SIG-M5 treated with dmso at 0.1 percent for 504 hours (cell line): ENCODE measurements at regions not wholly inside any gene's neighbourhood (a gene's known extent, or its start where the extent isn't known, plus 50 kb on each side); places are given as distances from the start of the nearest gene placed in this dataset.
A peak's percentile ranks its signal among the peaks of the same experiment; 100 is the strongest.
"Not testable (repeated sequence)": the region's sequence is repeated elsewhere in the genome, so short reads cannot be mapped to it uniquely, and the experiment has no call there.

Source experiments
- DNase-seq: peaks from one replicate; lab custom pipeline; 2025; ENCODE audit not compliant: unreplicated experiment; lab: John Stamatoyannopoulos, UW

DNA sequence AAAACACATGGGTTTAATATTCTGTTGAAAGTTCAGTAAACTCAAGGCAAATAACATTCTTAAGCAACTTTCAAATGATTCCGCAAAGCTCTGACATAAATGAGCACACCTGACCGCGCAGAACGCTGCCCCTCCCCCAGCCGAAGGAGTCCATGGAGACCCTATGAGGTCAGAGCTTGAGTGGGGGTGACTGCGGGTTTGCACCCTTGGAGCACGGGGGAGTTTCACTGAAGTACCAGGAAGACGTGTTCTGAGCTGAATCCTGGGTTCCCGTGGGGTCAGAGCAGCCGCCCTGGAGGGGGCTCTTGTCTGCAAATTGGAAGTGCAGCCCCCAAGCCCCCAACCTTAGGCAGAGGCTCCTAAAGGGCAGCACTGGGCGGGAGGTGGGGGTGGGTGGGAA, 324.1 kb upstream of the SFSWAP start:
- no peak for DNase-seq

DNA sequence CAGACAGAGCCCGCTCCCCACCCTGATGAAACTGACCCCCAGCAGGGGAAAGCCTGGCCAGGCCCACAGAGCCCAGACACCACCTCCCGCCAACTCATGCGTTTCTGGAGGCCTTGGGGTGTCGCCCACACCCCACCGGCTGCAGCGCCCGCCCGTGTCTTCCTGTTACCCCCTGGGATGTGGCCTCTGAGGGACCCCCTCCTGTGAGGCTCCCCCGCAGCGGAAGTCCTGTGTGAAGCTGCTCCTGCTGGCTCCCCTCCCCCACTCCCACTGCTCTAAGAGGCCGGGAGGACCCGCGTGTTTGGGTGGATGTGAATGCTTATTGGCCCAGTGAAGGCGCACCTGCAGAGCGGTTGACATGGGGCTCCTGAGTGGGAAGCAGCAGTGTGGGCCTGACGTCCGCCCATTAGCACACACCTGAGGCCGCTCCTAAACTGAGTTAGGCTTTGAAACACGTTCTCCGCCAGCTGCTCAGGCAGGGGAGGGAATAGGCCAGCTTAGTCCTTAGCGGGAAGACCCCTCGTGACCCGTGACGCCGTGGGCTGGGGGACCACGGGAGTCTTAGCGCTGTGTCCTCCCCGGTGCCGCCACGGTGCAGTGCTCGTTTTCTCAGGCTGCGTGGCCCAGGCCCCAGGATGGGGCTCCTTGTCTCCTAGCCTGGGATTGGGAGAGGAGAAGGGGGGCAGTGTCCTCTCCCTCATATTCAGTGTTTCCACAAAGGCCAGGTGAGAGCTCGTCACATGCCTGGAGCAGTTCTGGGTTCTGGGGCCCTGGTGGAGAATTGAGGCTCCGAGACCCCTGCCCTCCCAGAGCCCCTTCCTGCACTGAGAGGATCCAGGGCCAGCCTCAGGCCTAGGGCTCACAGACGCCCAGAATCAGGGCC, 323.4 kb upstream of the SFSWAP start:
- no peak for DNase-seq

DNA sequence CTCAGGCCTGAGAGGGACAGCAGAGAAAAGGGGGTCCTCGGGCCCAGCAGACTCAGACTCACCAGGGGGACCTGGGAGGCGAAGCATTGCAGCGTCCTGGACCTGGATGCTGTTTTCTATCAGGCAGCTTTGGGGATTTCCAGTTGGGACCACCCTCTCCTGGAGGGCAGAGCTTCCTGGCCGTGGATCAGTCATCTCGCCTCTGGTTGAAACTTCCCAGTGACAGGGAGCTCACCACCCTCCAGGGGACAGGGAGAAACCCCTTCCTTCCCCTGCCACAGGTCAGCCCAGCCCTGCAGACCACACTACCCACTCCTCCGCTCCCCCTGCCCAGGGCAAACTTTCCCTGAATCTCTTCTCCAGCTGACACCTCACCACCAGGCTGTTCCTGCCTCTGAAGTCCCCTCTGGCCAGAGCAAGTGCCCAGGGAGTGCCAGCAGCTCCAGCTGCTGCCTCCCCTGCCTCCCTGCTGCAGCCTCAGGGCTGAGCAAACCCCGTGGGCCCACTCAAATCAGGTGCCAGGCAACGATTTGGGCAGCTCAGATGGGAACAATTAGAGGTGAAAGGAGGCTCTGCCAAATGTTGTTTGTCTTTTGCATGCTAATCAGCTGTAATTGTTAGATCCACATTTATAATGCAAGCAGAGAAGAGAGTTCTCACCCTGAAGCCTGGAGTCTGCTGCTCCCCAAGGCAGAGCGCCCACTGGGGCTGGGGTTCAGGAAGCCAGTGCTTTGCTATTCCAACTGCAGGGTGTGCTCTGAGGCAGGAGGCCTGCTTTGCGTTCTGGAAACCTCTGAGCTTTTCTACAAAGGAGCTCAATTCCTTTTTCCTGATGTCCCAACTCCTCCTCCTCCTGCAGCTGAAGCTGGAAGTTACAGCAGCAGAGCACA, 322.5 kb upstream of the SFSWAP start:
- not testable (repeated sequence) for DNase-seq

DNA sequence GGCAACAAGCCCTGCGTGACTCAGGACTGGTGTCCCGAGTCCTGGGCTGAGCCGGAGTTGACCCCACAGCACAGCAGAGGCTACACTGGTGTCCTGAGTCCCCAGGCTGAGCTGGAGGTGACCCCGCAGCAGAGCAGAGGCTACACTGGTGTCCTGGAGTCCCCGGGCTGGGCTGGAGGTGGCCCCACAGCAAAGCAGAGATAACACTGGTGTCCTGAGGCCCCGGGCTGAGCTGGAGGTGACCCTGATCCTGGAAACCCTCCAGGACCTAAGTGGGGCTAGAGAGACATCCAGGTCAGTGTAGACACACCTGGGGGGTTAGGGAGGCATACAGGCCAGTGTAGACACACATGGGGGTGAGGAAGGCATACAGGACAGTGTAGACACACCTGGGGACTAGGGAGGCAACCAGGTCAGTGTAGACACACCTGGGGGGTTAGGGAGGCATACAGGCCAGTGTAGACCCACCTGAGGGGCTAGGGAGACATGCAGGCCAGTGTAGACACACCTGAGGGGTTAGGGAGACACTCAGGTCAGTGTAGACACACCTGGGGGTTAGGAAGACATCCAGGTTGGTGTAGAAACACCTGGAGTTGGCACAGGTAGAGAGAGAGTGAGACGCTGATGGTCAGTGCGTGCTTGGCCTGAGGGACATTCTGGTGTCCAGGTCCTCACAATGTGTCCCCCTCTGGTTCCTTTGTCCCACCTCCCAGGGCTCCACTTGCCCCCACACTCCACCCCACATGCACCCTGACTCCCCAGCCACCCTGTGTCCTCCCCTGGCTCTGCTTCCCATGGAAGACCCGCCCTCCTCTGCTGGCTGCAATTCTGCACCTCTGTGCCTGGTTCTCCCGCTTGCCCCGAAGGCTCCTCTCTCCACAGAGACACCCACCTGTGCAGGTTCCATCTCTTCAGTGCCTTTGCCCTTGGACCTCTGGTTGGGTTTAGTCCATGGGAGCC, 321.6 kb upstream of the SFSWAP start:
- DNase-seq, result no peak

DNA sequence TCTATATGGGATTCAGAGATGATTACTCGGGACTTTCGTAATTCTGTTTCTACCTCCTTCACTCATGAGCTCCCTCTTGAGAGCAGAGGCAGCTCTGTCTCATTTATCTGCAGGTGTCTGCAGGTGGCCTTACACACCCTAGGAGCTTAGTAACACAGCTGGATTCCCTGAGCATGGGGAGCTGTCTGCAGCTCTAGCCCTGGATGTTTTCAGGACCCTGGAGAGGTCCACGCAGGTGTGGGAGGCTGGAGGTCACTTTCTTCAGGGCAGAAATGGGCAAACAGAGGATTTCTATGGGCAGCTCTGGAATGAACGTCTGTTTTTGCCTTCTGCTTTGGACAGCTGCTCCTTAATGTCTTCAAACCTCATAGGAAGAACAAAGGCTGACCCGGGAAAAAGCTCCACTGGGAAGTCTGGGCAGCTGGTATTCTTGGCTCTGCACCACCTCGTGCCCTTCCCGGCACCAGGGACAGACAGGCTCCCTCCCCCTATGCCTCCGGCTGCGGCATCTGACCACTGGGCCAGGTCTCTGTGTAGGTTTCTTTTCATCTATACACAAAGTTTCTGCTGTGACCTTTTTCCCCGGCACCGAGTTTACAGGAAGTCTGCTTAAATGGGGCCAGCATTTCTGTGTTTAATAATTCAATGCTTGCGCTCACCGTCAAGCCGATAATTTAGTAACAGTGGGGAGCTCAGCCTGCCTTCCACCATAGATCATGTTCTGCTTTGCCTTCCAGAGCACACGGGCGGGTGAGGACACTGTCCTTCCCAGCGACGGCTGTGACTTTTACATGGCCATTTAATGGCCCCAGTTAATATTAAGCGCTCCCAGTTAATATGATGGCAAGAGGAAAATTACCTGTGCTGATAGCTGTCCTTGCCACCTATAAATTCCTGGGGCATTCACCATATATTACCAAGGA, 320.2 kb upstream of the SFSWAP start:
- peak; percentile 42 for DNase-seq

DNA sequence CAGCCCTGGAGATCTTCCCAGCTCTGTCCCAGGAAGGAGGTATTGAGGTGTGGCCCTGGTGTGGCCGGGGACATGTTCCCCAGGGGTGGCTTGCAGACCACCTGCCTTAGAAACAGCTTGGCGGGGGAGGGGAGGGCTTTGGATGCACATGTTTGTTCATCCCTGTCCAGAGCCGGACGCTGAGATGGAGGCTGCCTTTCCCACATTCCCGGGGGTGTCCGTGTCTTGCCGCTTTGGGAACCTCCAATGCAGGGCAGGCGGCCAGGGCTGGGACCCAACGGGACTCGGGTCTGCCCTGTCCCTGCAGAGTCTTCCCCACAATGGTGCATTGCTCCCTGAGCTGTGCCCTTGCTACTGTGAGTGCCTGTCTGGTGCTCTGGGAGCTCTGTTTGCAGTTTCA, 319.5 kb upstream of the SFSWAP start:
- no peak for DNase-seq

DNA sequence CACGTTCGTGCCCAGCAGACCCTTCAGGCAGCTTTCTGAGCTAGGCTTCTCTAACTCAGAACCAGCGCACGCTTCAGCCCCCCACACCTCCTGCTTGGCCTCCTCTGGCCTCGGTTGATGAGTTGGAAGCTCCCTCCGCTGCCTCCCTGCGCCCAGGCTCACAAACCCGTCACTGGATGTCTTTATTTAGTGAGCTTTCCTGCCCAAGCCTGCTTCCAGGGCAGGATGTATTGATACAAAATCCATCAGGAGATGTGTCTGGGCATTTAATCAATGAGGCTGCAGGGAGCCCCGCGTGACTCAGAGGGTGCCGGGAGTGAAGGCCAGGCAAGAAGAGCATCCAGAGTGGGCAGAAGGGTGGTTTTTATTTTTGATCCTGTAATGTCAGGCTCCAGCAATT, 316.1 kb upstream of the SFSWAP start:
- DNase-seq, result not testable (repeated sequence)

DNA sequence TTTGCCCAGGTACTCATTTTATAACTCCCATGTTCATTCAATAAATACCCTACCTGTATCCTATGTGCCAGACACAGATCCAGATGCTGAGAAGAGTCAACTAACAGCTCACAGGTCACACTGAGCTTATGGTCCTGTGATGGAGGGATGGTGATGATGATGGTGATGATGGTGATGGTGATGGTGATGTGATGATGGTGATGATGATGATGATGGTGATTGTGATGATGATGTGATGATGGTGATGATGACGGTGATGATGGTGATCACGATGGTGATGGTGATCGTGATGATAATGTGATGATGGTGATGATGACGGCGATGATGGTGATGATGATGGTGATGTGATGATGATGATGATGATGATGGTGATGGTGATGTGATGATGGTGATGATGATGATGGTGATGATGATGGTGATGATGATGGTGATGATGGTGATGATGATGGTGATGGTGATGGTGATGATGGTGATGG, 315.6 kb upstream of the SFSWAP start:
- not testable (repeated sequence) for DNase-seq

DNA sequence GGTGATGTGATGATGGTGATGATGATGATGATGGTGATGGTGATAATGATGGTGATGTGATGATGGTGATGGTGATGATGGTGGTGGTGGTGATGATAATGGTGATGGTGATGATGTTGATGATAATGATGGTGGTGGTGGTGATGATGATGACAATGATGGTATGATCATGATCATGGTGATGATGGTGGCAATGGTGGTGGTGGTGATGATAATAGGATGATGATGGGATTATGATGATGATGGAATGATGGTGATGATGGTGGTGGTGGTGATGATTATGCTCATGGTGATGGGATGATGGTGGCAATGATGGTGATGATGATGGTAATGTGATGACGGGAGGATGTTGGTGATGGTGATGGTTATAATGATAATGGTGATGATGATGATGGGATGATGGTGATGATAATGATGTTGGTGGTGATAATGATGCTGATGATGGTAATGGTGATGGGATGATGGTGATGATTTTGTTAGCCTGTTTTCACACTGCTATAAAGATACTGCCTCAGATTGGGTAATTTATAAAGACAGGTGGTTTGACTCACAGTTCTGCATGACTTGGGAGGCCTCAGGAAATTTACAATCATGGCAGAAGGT, 314.8 kb upstream of the SFSWAP start:
- DNase-seq, result no peak

DNA sequence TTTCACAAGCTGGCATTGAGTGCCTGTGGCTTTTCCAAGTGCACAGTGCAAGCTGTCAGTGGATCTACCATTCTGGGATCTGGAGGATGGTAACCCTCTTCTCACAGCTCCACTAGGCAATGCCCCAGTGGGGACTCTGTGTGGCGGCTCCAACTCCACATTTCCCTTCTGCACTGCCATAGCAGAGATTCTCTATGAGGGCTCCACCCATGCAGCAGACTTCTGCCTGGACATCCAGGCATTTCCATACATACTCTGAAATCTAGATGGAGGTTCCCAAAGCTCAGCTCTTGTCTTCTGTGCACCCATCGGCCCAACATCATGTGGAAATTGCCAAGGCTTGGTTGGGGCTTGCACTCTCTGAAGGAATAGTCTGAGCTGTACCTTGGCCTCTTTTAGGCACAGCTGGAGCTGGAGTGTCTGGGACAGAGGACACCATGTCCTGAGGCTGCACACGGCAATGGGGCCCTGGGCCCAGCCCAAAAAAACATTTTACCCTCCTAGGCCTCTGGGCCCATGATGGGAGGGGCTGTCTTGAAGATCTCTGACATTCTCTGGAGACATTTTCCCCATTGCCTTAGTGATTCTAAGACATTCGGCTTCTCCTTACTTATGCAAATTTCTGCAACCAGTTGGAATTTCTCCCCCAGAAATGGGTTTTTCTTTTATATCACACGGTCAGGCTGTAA, 313.3 kb upstream of the SFSWAP start:
- no peak for DNase-seq

DNA sequence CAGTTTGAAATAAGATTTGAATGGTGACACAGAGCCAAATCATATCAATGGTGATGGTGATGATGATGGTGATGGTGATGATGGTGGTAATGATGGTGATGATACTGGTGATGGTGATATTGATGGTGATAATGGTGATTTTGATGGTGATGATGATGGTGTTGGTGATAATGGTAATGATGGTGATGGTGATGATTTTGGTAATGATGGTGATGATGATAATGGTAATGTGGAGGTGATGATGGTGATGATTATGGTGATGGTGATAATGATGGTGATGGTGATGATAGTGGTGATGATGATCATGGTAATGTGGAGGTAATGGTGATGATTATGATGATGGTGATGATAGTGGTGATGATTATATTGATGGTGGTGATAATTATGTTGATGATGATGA, 311.9 kb upstream of the SFSWAP start:
- no peak for DNase-seq

DNA sequence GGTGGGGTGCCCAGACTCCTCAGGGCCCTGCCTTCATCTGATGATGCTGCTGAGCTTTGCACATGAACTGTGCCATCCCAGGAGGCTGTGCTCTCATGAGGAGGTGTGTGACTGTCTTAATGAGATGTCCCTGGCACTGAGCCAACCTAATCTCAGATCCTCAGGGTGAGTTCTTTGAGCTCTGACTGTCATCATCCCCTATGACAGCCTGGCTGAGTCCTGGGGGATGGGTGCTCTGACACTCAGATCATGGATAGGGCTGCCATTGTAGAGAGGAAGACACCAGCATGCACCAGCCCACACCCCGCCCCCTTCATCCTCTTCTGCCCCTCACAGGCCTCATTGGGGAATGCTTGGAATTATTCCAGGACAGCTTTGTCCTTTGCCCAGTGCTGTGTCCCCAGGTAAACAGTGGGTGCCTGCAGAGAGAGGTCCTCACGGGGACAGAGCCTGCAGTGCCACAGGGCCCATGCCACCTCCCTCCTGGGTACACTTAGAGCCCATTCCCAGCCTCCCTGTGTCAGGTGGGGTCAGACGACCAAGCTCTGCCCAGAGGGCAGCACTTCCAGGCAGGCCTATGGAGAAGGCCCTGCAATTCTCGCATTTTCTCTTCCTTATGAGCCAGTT, 310.1 kb upstream of the SFSWAP start:
- not testable (repeated sequence) for DNase-seq

DNA sequence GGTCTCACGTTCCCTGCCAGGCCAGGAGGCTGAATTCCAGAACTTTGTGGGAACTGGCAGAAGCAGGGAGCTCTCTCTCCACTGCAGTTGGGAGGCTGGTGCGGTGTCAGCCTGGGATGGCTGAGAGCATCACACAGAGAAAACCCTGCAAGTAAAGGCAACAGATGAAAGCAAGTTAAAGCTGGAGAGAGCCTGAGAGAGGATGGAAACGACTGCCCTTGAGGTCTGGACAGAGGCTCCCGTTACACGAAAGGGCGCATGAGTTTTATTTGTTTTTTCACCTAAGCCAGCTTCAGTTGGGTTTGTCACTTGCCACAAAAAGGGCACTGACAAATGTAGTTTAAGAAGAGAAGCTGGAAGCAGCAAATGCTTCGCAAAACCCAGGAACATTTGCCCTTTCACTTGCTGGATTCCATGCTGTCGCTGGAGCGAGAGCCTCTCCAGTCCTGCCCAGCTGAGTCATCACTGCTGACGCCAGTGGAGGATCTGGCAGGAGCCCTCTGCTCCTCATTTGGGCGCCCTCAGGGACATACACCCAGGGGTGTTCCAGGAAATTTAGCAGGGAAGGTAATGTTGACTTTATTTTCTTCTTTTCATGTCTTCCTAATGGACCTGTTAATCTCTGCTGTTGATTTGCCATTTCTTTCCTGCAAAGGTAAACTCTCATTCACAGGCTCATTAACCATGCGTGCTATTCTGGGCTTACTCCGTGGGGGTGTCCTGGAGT, 308.8 kb upstream of the SFSWAP start:
- DNase-seq, result peak; percentile 23

DNA sequence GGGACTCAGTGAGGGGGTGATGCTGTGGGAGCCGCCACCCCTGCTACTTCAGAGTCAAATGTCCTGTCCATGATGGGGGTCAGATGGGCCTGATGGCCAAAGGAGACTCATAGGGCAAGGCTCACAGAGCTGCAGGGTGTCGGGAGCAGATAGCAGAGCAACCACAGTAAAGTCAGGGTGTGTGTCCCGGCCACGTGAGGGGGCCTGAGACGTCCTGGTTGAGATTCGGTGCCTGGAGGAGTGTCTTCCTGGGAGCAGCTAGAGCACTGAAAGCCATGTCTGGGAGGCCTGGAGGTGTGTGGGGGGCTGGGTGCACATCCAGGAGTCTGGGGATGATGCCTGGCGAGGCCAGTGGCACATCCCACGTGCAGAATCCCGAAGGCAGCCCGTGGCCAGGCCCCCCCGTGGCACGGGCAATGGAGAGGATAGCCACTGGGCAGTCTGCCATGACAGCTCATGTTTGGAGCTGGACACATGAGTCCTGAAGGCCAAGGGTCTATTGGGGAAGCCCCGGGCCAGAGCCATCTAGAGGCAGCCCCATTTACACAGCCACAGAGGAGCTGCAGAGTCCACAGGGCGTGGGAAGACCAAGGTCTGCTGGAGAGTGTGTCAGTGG, 308.0 kb upstream of the SFSWAP start:
- DNase-seq, result no peak

DNA sequence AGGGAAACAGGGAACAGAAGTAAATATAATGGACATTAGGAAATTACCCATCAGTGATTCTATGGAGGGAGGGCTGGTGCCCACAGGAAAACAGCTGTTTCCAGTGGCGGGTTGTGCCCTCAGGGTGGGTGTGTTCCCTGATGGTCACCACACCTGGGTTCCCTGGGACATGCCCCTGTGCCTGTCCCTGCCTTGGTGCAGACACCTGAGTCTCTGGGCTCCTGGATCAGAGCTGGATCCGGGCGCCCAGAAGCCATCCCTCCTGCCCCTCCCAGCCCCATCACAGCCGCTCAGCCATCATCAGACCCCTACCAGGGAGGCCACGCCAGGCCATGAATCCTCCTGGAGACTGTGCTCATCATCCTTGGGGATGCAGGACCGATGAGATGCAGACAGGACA, 307.2 kb upstream of the SFSWAP start:
- DNase-seq, result no peak

DNA sequence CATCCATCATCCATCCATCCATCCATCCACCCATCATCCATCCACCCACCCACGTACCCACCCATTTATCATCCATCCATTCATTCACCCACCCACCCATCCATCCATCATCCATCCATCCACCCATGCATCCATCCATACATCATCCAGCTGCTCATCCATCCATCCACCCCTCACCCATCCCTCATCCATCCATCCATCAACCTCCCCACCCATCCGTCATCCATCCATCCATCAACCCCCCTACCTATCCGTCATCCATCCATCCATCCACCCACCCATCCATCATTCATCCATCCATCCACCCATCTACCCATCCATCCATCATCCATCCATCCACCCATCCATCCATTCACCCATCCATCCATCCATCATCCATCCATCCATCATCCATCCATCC, 306.2 kb upstream of the SFSWAP start:
- DNase-seq, result no peak
